Mesenchymal stem cell (in vitro differentiated cells and primary cell): ENCODE measurements at regions not wholly inside any gene's neighbourhood (a gene's known extent, or its start where the extent isn't known, plus 50 kb on each side); places are given as distances from the start of the nearest gene placed in this dataset.

Experiments
- DNase-seq: peaks from one replicate; pipeline ENCODE4 v3.0.0-alpha.2; 2013
- H2AFZ ChIP-seq: one replicate; pipeline ENCODE4 v1.6.1; 2013; ENCODE audit warnings: low read depth, mild to moderate bottlenecking, control low read depth, inconsistent platforms, low read length, moderate library complexity
- H2AK5ac ChIP-seq: 2 replicates; pipeline ENCODE4 v1.6.1; 2013; ENCODE audit warnings: low read length, moderate library complexity, mild to moderate bottlenecking, inconsistent platforms; ENCODE audit not compliant: severe bottlenecking
- H2BK120ac ChIP-seq: one replicate; pipeline ENCODE4 v1.6.1; 2013; ENCODE audit warnings: low read depth, mild to moderate bottlenecking, inconsistent platforms, low read length, moderate library complexity
- H2BK12ac ChIP-seq, 2 experiments: one replicate each; pipeline ENCODE4 v1.6.1; 2013; ENCODE audit warnings: inconsistent platforms in 2 of 2, low read length in 2 of 2, mild to moderate bottlenecking in 2 of 2, moderate library complexity in 2 of 2, control low read depth in 1 of 2
- H2BK15ac ChIP-seq: one replicate; pipeline ENCODE4 v1.6.1; 2013; ENCODE audit warnings: mild to moderate bottlenecking, low read depth, inconsistent platforms; ENCODE audit not compliant: poor library complexity, severe bottlenecking
- H2BK5ac ChIP-seq: 2 replicates; pipeline ENCODE4 v1.6.1; 2013; ENCODE audit warnings: low read depth, mild to moderate bottlenecking, low read length, control low read depth, inconsistent platforms; ENCODE audit not compliant: poor library complexity, severe bottlenecking
- H3K14ac ChIP-seq, 2 experiments: one replicate each; pipeline ENCODE4 v1.6.1; 2013; ENCODE audit warnings: inconsistent platforms in 2 of 2, low read length in 2 of 2, control low read depth in 1 of 2, mild to moderate bottlenecking in 1 of 2, moderate library complexity in 1 of 2
- H3K18ac ChIP-seq, 2 experiments: one replicate each; pipeline ENCODE4 v1.6.1; 2013; ENCODE audit warnings: inconsistent platforms in 2 of 2, low read length in 2 of 2, control low read depth in 1 of 2, low read depth in 1 of 2, mild to moderate bottlenecking in 1 of 2
- H3K23ac ChIP-seq, 2 experiments: one replicate each; pipeline ENCODE4 v1.6.1; 2013; ENCODE audit warnings: inconsistent platforms in 2 of 2, low read length in 2 of 2, mild to moderate bottlenecking in 2 of 2, moderate library complexity in 2 of 2, control low read depth in 1 of 2
- H3K27ac ChIP-seq: 2 replicates; pipeline ENCODE4 v1.5.1; 2013; ENCODE audit warnings: mild to moderate bottlenecking, moderate library complexity, low read length, control low read depth, inconsistent platforms; ENCODE audit not compliant: poor library complexity, severe bottlenecking
- H3K27me3 ChIP-seq, 2 experiments: 2 replicates each; pipeline versions ENCODE4 v1.6.1 to v1.7.0; 2013; ENCODE audit warnings: low read length in 2 of 2, mild to moderate bottlenecking in 2 of 2, moderate library complexity in 2 of 2, control low read depth in 1 of 2, inconsistent platforms in 1 of 2; ENCODE audit not compliant: control insufficient read depth in 1 of 2, insufficient read depth in 1 of 2
- H3K36me3 ChIP-seq, 2 experiments: 2 replicates each; pipeline versions ENCODE4 v1.6.1 to v1.7.0; 2013; ENCODE audit warnings: low read length in 2 of 2, control low read depth in 1 of 2, inconsistent platforms in 1 of 2, low read depth in 1 of 2, mild to moderate bottlenecking in 1 of 2; ENCODE audit not compliant: insufficient read depth in 2 of 2, control insufficient read depth in 1 of 2
- H3K4ac ChIP-seq, 2 experiments: one replicate each; pipeline ENCODE4 v1.6.1; 2013; ENCODE audit warnings: inconsistent platforms in 2 of 2, low read length in 2 of 2, mild to moderate bottlenecking in 2 of 2, moderate library complexity in 2 of 2, control low read depth in 1 of 2, low read depth in 1 of 2
- H3K4me1 ChIP-seq: 2 replicates; pipeline ENCODE4 v1.6.1; 2013; ENCODE audit warnings: low read depth, low read length, control low read depth; ENCODE audit not compliant: control insufficient read depth, insufficient read depth
- H3K4me2 ChIP-seq: 2 replicates; pipeline ENCODE4 v1.6.1; 2013; ENCODE audit warnings: low read length, mild to moderate bottlenecking, inconsistent platforms; ENCODE audit not compliant: poor library complexity, severe bottlenecking
- H3K4me3 ChIP-seq, 2 experiments: 2 replicates each; pipeline versions ENCODE4 v1.5.1 to v1.7.0; 2013; ENCODE audit warnings: low read length in 2 of 2, mild to moderate bottlenecking in 2 of 2, control low read depth in 1 of 2, low read depth in 1 of 2; ENCODE audit not compliant: insufficient read depth in 1 of 2
- H3K79me1 ChIP-seq: replicated peaks from 2 replicates; pipeline ENCODE4 v1.6.1; 2013; ENCODE audit warnings: mild to moderate bottlenecking, control low read depth, low read length, inconsistent platforms; ENCODE audit not compliant: poor library complexity, severe bottlenecking
- H3K9ac ChIP-seq: 2 replicates; pipeline ENCODE4 v1.7.0; 2013; ENCODE audit warnings: mild to moderate bottlenecking, low read length, moderate library complexity
- H3K9me3 ChIP-seq: 2 replicates; pipeline ENCODE4 v1.7.0; 2013; ENCODE audit warnings: mild to moderate bottlenecking, low read length; ENCODE audit not compliant: control insufficient read depth
- H4K8ac ChIP-seq: one replicate; pipeline ENCODE4 v1.6.1; 2013; ENCODE audit warnings: inconsistent platforms, mild to moderate bottlenecking, low read length, moderate library complexity
- H4K91ac ChIP-seq: one replicate; pipeline ENCODE4 v1.6.1; 2013; ENCODE audit warnings: mild to moderate bottlenecking, low read length, inconsistent platforms
- WGBS: methylation state at CpG from one replicate; pipeline ENCODE4 v1.1.7; 2013; ENCODE audit warnings: mixed read lengths; 5-methylcytosine and 5-hydroxymethylcytosine counted together

- 82% methylated on average over 29 of the region's 29 CpGs for WGBS
Observed at GRCh38 chr5:1745796-1746370, 53.8 kb downstream of the MRPL36 start.

GRCh38 chr5:1745123-1745795 is 54.4 kb downstream of the MRPL36 start:
- Histone ChIP-seq H3K4me3 (no peak overlapping the region), H3K4me1 (no peaks in the 10 kb centered on the region), H4K8ac (no peak overlapping the region), H3K18ac (no peak overlapping the region), H3K23ac (no peak overlapping the region), H3K9me3 (peaks cover 6% of the 10 kb centered on the region), H2BK15ac (no peak overlapping the region), H2AFZ (no peak overlapping the region), H4K91ac (no peak overlapping the region), H2BK5ac (no peak overlapping the region), H3K14ac (no peak overlapping the region), H3K36me3 (no peaks in the 10 kb centered on the region), H2AK5ac (no peak overlapping the region), H3K79me1 (no peaks in the 10 kb centered on the region), H2BK120ac (no peak overlapping the region), H3K4me2 (no peak overlapping the region), H3K27ac (no peak overlapping the region), H2BK12ac (no peak overlapping the region), H3K9ac (no peak overlapping the region), H3K4ac (no peak overlapping the region), H3K27me3 (peaks cover 0 to 27% of the 10 kb centered on the region in 2 experiments)
- 90% methylated on average over 29 of the region's 30 CpGs for WGBS
- DNase-seq = no peak

More at GRCh38 chr5:1745796-1746370, 53.8 kb downstream of the MRPL36 start:
- no peak overlapping the region for H2BK12ac ChIP-seq
- H3K4me1 ChIP-seq = no peaks in the 10 kb centered on the region
- H3K36me3 ChIP-seq = no peaks in the 10 kb centered on the region
- no peak for DNase-seq
- no peak overlapping the region for H2AK5ac ChIP-seq
- H4K91ac ChIP-seq = no peak overlapping the region
- no peak overlapping the region for H4K8ac ChIP-seq
- H2BK5ac ChIP-seq = no peak overlapping the region
- no peak overlapping the region for H3K27ac ChIP-seq
- H3K23ac ChIP-seq = no peak overlapping the region
- peaks cover 6% of the 10 kb centered on the region for H3K9me3 ChIP-seq
- H2BK120ac ChIP-seq = no peak overlapping the region
- no peak overlapping the region for H3K4me2 ChIP-seq
- no peak overlapping the region for H3K4me3 ChIP-seq
- peaks cover 0 to 33% of the 10 kb centered on the region in 2 experiments for H3K27me3 ChIP-seq
- no peak overlapping the region for H3K9ac ChIP-seq
- H3K18ac ChIP-seq = no peak overlapping the region
- no peak overlapping the region for H3K4ac ChIP-seq
- no peak overlapping the region for H2BK15ac ChIP-seq
- no peak overlapping the region for H3K14ac ChIP-seq
- no peaks in the 10 kb centered on the region for H3K79me1 ChIP-seq
- no peak overlapping the region for H2AFZ ChIP-seq

GRCh38 chr5:1744393-1745122 is 55.1 kb downstream of the MRPL36 start:
- WGBS = 88% methylated on average over 17 of the region's 21 CpGs
- no peak overlapping the region for H3K27ac ChIP-seq

GRCh38 chr5:1743769-1744085 is 55.9 kb downstream of the MRPL36 start:
- Histone ChIP-seq H2BK120ac (no peak overlapping the region), H3K14ac (no peak overlapping the region), H3K4me2 (no peak overlapping the region), H3K9me3 (peaks cover 6% of the 10 kb centered on the region), H2BK12ac (no peak overlapping the region), H3K27me3 (peaks cover 0 to 20% of the 10 kb centered on the region in 2 experiments), H3K79me1 (no peaks in the 10 kb centered on the region), H3K9ac (no peak overlapping the region), H3K4me3 (no peak overlapping the region), H2BK15ac (no peak overlapping the region), H3K4me1 (no peaks in the 10 kb centered on the region), H4K8ac (no peak overlapping the region), H2BK5ac (no peak overlapping the region), H3K4ac (no peak overlapping the region), H3K18ac (no peak overlapping the region), H2AFZ (no peak overlapping the region), H3K36me3 (no peaks in the 10 kb centered on the region), H3K27ac (no peak overlapping the region), H3K23ac (no peak overlapping the region), H4K91ac (no peak overlapping the region), H2AK5ac (no peak overlapping the region)
- 69% methylated on average over 5 of the region's 5 CpGs for WGBS
- no peak for DNase-seq

More at GRCh38 chr5:1744393-1745122, 55.1 kb downstream of the MRPL36 start:
- no peak overlapping the region for H3K9ac ChIP-seq
- no peak overlapping the region for H2BK12ac ChIP-seq
- H4K8ac ChIP-seq = no peak overlapping the region
- H2BK15ac ChIP-seq = no peak overlapping the region
- H3K36me3 ChIP-seq = no peaks in the 10 kb centered on the region
- no peak overlapping the region for H2AFZ ChIP-seq
- no peaks in the 10 kb centered on the region for H3K4me1 ChIP-seq
- no peak overlapping the region for H2BK5ac ChIP-seq
- no peak overlapping the region for H3K4me2 ChIP-seq
- H3K4me3 ChIP-seq = no peak overlapping the region
- no peak overlapping the region for H3K18ac ChIP-seq
- no peak overlapping the region for H2AK5ac ChIP-seq
- peaks cover 6% of the 10 kb centered on the region for H3K9me3 ChIP-seq
- no peaks in the 10 kb centered on the region for H3K79me1 ChIP-seq
- H4K91ac ChIP-seq = no peak overlapping the region
- H3K4ac ChIP-seq = no peak overlapping the region
- DNase-seq = no peak
- H3K14ac ChIP-seq = no peak overlapping the region
- H3K23ac ChIP-seq = no peak overlapping the region
- H2BK120ac ChIP-seq = no peak overlapping the region
- H3K27me3 ChIP-seq = peaks cover 0 to 23% of the 10 kb centered on the region in 2 experiments
